Stimulated activated CD4-positive, alpha-beta T cell treated with anti-CD3 and anti-CD28 coated beads, TNF-alpha, amount 100 ng/mL, for 1 hour (primary cell): ENCODE measurements at regions not wholly inside any gene's neighbourhood (a gene's known extent, or its start where the extent isn't known, plus 50 kb on each side); places are given as distances from the start of the nearest gene placed in this dataset.
"Not testable (repeated sequence)": the region's sequence is repeated elsewhere in the genome, so short reads cannot be mapped to it uniquely, and the experiment has no call there.

Experiments used
- DNase-seq, 3 donors: peaks; one replicate each; pipeline ENCODE4 v3.0.0-alpha.2; 2020; ENCODE audit warnings: low read depth in 3 of 3, low spot score in 1 of 3

DNA sequence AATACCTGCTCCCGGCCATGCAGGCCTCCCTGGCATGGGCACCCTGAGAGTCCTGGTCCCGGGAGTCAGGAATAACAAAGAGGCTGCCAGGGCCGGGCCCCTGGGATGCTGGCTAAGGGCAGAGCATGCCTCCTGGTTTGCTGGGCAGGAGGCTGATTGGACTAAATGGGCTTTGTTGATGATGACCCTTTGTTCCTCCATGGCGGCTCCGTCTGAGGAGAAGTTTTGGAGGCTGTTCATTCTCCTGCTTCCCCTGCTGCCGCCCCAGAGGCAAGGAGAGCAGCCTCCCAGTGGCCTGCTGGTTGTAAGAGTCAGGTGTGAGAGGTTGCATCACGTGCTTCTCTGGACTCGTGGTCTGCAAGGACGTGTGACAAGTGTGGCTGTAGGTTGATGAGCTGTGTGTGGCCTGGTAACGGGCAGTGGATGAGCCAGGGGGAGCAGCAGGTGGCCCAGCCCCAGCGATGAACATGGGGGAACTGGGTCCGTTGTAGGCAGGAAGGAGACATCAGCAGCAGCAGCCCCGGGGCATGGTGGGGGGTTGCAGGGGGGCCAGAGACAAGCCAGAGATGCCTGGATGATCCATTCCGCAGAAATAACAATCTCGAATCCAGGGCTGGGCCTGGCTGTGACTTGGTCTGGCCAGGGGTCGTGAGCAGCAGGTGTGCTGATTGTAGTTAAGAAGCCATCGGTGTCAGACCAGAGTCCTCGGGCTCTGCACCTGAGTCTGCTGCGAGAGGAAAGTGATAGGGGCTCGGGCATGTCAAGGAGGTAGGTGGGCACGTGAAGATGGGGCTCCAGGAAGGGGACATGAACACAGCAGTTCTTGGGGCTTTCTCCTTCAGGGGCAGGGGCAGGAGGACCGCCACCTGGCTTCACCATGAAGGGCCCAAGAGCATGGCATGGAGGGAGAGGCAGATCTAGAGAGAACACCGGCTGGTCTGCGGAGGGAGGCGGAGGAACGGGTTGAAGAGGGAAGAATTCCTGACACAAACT lies 101.4 kb downstream of the TNFRSF13B start:
- DNase-seq, result no peak

DNA sequence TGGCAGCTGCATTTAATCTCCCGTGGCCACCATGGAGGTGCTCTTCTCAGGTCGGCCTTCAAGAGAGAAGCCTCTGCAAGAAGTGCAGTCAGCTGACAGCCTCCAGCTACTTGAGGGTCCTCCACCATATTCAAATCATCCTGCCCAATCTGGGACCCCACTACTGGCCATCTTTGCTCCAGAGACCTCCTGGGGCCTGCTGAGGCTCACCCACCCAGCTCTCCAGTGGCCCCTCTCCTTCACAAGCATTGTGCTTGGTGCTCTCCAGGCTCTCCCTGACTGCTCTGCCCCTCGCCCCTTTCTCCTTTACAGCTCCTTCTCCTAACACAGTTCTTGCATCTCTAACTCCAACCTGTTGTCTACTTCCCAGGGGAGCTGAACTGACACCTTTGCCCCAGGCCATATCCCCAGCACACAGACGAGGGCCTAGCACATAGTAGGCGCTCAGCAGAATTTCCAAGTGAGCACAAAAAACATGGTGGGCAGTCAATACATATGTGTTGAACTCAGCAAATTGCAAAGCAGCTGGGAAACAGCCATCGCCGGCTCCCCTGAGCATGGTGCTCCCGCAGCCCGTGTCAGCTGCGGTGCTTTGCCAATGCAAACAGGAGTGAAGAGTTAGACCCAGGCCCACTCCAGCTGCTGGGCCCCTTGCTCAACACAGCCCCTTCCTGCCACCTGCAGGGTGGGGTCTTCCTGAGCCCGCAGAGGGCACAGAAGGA lies 102.2 kb downstream of the TNFRSF13B start:
- DNase-seq, result not testable (repeated sequence)

DNA sequence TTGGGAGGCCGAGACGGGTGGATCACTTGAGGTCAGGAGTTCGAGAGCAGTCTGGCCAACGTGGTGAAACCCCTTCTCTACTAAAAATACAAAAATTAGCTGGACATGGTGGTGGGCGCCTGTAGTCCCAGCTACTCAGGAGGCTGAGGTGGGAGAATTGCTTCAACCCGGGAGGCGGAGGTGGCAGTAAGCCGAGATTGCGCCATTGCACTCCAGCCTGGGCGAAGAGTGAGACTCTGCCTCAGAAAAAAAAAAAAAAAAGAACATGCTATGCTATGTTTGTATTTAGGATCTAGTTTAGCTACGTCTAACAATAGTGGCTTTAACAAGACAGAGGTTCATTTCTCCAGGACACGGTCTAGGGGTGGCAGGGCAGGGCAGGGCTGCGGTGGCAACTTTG lies 103.3 kb downstream of the TNFRSF13B start:
- DNase-seq, result not testable (repeated sequence)

DNA sequence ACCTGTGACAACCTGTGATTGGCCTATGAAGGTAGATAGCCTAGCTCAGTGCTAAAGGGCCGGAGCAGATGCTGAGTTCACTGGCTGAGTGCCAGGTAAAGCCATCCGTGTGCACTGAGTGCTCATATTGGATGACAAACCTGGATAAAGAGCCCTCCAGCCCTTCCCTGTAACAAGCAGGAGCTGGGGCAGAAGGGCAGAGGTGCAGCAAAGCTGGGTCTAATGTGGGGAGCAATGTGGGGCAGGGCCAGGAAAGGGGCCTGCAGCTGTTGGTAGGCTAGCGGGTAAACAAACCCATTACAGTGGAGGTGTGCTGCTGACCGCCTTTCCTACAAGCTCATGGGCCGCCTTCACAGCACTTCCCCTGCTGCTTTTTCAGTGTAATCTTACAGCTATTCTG lies 104.4 kb downstream of the TNFRSF13B start:
- DNase-seq, result not testable (repeated sequence)

DNA sequence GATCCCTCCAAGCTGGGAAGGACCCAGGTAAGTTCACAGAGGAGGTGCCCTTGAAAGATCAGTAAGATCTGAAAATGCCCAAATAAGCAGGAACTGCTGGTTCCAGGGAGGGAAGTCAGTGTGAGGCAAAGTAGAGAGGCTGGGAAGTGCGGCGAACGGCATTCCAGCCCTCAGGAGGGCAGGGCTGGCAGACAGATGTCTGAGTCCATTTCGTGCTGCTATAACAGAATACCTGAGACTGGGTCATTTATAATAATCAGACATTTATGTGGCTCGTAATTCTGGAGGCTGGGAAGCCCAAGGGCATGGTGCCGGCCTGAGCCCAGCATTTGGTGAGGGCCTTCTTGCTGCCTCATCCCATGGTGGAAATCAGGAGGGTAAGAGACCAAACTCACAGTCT lies 105.1 kb downstream of the TNFRSF13B start:
- DNase-seq, result not testable (repeated sequence)

DNA sequence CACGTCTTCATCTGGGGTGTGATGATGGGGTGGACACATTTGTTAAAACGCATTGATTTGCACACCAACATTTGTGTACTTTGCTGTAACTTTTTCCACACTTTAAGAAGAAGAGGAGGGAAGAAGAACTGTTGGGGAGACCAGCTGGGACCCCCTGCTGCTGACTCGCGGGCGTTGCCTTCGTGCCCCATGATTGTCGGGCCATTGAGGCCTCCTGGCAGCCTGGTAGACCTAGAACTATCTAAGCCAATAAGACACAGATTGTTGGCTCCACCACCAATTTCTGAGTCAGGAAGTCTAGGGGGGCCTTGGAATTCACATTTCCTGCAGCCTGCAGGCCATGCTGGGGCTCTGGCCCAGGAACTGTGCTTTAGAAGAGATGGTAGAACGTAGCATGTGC lies 105.5 kb downstream of the TNFRSF13B start:
- no peak for DNase-seq

DNA sequence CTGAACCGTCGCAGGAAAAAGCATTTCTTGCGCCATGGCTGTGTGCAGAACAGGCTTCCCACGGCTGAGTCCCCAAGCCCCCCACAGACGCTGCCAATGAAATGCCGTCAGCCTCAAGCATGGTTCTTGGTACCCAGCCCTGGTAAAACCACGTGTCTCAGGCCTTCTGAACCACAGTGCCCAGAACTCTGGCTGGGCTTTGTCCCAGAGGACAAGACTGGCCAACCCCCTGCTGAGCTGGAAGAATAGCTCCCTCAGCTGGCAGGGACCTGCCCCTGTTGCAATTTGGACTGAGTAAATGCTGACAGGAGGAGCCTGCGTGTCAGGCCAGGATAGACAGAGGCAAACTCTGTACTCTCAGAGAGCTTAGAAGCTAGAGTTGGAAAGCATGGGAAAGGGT lies 106.2 kb downstream of the TNFRSF13B start:
- DNase-seq, result not testable (repeated sequence)

DNA sequence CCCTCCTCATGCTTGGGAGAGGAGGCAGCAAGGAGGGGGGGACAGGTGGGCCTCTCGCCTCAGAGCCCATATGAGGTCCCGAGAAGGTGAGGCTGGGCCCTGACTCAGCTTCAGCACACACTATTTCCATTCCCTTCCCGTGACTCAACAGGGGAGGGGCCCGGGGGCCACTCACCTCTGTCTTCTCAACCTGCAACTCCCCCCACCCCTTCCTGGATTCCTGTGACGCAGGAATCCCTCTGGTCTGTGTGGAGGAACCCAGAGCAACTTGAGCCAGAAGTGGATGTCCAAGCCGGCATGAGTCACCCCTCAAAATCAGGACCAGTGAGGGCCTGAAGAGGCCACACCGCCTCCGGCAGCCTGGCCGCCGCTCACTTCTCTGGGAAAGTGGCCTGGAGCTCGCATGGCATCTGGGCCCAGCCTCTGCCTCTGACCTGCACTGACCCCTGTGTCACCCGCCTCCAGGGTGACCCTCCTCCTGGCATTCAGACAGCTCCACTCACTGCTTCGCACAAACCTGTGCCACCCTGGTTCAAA lies 106.8 kb downstream of the TNFRSF13B start:
- not testable (repeated sequence) for DNase-seq

DNA sequence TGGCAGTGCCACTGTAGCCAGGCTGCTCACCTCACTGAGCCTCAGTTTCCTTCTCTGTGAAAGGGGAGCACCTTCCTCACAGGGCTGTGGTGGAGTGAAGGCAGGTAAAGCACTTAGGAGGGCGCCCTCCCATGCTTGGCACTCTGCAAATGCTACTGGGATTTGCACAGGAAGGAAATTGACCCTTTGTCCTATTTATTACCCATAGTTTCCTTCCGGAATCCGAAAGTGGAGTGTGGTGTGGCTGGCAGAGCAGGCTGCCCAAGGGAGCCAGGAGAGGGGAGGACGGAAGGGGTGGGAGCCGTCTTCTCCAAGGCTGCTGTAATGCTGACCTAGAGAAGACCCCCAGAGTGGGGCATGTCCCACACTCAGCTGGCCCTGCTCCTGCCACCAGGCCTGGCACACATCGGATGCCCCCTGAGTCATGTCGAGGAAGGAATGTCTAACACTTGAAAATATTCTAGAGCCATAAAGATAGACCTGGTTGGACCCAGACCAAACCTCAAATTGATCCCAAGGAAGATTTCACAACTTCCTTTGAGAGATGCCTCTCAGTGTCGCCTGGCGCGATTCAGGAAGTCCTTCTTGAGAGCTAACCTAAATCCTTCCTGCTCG lies 107.3 kb downstream of the TNFRSF13B start:
- not testable (repeated sequence) for DNase-seq

DNA sequence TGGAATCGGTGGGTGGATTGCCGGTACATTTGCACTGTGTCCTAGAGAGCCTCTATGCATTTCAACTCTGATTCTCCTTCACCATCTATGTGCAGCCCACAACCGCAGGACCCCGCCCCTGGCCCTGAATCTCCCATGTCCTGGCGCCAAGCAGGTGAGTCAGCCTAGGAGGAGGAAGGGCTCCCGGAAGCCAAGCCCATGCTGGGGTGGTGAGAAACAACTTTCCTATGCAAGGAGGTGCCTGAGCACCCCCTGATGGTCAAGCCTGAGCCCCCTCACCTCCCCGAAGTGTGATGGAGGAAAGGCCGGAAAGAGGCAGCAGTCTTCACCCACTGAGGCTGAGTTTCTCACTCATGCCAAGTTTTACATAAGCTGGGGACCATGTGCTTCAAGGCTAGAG lies 110.8 kb downstream of the TNFRSF13B start:
- DNase-seq, result not testable (repeated sequence)

DNA sequence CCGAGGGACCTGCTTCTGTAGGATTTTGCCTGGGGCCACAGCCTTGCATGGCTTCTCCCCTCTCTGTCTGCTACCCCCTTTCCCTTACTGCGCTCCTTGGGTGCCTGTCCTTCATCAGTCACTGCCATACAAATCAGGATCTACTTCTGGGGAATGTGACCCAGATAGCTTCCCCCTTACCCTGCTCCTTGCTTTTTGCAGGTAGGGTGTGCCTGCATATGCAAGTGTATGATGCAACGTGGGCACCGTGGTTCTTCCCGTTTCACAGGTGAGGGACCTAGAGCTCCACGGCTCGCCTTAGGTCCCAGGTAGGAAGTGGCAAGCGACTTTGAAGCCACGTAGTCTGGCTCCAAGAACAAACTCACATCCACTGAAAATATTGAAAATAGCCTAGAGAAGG lies 111.5 kb downstream of the TNFRSF13B start:
- not testable (repeated sequence) for DNase-seq

DNA sequence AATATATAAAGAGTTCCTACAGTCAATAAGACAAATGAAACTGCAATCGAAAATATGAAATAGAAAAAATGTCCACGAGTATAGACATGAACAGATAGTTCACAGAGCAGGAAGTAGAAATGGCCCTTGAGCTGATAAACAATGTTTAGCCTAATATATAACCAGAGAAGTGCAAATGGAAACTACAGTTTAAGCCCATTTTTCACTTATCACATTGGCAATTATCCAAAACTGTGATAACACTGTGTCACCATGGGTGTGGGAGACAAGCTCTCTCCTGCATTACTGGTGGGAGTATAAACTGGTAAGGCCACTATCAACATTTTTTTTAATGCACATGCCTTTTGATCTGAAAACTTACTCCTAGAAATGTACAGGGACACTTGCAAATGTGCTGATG lies 112.4 kb downstream of the TNFRSF13B start:
- not testable (repeated sequence) for DNase-seq

DNA sequence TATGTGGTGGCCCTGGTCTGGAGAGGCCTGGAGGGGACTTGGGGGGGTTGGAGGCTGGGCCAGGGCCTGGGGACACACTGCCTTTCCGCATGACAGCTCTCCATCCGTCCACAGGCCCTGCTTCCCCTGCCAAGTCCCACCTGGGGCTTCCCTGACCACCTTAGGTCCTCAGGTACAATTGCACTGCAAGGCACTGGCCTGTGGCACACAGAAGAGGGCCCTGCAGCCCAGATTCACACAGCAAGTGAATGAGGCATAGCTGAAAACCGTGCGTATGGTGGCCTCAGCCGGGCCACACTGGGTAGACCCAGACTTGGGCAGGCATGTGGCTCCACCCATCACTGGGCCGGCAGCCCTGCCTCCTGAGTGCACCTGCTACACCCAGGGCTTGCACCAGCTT lies 114.2 kb downstream of the TNFRSF13B start:
- DNase-seq, result not testable (repeated sequence)

DNA sequence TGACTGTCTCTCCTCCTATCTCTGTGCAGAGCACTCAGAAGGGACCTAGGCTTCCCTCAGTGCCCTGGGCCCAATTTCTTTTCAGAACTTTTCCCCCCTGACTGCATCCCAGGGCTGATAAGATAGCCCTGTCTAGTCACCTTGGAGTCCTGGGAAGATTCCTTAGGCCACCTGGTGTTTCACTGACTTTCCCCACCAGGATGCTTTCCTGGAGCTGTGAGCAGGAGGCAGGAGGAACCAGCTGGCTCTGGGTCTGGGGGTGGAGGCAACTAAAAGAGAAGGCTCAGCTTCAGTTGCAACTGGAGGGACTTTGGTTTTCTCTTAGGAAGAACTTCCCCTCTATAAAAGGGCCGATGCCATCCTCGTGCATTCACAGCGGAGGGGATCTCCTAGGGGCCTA lies 115.1 kb downstream of the TNFRSF13B start:
- DNase-seq, result not testable (repeated sequence)

DNA sequence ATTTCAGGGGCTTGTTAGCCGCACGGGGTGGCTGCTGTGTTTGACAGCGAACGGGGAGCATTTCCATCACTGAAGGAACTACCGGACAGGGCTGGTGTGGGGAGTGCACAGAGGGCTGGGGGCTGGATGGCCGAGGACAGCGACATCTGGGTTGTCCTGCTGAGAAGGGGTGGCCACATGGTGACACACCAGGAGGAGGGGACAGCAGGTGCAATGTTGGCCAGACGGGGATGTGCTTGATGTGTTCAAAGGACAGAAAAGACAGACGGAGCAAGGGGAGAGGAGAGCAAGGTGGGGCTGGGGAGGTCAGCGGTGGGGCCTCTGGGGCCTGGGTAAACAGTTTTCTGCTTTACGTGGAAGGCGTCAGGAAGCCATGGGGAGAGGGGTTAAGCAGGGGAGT lies 115.7 kb downstream of the TNFRSF13B start:
- not testable (repeated sequence) for DNase-seq

DNA sequence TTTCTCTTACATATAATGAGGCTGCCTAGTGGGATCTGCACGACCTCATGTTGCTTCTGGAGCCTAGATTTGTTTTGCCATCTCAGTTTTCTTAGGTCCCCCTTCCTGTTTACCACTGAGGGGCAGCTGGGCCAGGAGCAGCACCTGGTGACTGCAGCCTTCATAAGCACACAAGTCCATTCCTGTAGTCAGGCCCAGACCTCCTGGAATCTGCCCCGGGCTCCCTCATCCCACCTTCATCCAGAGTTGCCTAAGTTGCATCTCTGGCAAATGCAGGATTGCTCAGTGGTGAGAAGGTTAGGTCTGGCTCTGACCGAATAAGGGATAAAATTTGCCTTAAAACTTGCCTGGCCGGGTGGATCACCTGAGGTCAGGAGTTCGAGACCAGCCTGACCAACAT lies 117.3 kb downstream of the TNFRSF13B start:
- not testable (repeated sequence) for DNase-seq

DNA sequence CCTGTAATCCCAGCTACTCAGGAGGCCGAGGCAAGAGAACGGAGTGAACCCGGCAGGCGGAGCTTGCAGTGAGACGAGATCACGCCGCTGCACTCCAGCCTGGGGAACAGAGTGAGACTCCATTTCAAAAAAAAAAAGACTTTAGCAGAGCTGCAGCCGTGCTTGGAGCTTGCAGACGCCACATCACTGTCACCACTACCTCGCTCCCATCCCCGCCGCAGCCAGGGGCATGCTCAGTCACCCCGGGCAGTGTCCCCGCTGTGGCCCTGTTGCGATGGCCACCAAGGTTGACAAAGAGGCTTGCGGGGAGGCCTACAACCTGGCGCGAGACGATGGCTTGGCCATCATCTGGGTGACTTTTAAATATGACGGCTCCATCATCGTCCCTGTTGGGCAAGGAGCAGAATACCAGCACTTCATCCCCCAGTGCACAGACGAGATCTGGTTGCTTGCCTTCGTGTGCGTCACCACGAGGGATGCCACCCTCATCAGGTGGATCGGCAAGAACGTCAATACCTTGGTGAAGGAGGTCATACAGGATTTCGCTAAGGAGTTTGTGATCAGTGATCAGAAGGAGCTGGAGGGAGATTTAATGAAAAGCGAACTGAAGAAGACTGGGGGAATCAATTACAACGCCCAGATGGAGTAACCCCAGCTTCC lies 118.1 kb downstream of the TNFRSF13B start:
- no peak for DNase-seq

DNA sequence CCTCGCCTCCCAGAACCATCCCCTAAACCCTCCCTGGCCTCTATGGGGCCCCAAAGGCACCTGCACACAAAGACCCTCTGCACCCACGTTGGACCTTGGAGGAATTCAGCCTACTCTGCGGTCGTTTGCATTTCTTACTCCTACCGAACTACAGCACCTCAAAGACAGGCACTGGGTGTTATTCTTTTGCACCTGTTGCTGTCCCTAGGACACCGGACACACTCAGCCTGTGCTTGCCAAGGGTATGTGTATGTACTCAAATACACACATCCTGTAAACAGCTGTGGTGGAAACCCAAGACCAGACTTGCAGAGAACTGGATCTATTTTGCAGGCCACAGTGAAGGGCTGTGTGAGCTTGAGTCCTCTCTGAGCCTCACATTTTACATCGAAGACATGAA lies 122.1 kb downstream of the TNFRSF13B start:
- not testable (repeated sequence) for DNase-seq

DNA sequence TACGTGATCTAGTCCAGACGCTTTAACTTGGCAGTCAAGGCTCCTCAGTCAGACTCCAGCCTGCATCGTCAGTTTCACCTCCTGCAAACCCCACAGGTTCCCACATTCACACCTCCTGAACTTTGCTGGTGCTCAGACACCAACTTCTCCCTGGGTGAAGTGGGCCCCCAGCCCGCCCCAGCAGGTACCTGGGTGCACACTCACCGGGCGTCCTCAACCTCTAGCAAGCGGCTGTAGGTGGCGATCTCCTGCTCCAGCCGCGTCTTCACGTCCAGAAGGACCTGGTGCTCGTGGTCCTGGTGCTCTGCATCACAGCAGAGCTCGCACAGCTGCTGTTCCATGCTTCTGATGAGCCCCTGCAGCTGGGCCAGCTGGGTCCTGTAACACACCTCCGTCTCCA lies 122.9 kb downstream of the TNFRSF13B start:
- DNase-seq, result not testable (repeated sequence)

DNA sequence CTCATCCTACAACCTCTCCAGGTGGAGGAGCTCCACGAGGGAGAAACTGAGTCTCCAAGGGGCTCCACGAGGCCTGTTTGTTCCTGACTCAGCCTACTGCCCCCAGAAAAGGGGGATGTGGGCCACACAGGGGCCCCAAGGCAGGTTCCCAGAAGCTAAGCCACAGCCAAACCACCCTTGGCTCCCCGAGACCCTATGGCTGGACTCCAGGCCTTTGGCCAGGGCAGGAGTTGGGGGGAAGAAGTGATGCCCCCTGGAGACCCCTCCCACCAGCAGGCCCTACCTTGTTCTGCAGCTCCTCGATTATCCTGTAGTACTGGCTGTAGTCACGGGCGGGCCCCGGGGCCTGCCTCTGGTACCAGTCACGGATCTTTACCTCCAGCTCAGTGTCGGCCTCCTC lies 126.8 kb downstream of the TNFRSF13B start:
- not testable (repeated sequence) for DNase-seq

DNA sequence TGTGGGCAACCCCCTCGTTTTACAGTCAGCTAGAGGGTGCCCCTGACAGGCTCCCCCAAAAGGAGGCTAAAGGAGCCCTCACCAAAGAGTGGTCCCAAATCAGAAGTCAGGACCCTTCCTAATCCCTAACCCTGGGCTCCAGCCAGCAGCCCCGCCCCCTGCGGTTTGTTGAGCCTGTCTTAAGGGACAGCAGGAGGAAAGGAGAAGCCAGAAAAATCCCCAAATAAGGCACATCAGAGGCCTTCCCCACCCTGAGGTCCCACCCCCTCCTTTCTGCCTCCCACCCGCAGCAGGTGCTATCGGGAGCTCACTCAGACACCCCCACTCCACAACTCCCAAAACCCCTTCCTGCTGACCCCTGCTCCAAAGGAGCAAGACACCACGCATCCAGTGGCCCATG lies 127.2 kb downstream of the TNFRSF13B start:
- DNase-seq, result not testable (repeated sequence)
